ENCODE measurements at regions not wholly inside any gene's neighbourhood (a gene's known extent, or its start where the extent isn't known, plus 50 kb on each side); places are given as distances from the start of the nearest gene placed in this dataset.

DNA sequence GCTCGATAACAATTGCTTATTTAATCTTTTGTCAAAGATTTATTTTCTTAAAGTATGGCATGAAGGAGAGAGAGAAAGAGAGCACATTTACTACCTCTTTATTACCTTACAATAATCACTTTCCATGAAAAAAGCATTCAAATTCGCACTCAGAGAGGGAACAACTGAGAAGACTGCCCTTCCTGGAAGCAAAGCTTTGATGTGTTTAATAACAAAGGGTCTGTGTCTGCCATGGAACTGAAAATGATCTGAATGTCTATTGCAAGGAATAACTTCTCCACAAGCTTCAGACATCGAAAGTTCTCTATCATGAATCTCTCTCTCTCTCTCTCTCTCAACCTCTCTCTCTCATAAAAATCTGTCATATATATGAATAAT, 308.9 kb downstream of the HDGFL1 start:
- H3K36me3 ChIP-seq (replicated peaks): no peaks in the 10 kb centered on the region
- DNase-seq: no peak
- in situ Hi-C loops (cut with HindIII; ENCODE audit: low pct_ligation_motif_present, low sequenced_read_pairs): no loop called here

DNA sequence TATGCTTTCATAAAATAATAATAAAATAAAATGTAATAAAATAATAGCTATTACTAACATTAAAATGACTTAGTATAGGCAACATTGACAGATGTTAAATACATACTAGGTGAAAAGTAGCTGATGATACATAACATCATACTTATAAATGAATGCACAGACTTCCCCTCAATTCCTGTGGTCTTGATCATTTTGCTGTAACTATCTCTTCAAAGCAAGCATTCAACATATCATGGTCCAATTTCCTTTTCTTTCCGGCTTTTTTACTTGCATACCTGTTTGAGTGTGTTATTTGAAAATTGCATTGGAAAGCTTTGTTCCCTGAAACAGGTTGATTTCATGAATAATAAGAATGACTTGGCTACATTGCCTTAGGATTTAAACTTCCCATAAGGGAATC, 309.3 kb downstream of the HDGFL1 start:
- Histone ChIP-seq H3K27ac (peak overlapping the region; percentile 85), H3K27me3 (replicated peaks) (no peaks in the 10 kb centered on the region), H3K4me3 (ENCODE audit: low read depth, low read length) (no peak overlapping the region), H3K36me3 (replicated peaks) (no peaks in the 10 kb centered on the region)
- TF ChIP-seq, protein P1, sequence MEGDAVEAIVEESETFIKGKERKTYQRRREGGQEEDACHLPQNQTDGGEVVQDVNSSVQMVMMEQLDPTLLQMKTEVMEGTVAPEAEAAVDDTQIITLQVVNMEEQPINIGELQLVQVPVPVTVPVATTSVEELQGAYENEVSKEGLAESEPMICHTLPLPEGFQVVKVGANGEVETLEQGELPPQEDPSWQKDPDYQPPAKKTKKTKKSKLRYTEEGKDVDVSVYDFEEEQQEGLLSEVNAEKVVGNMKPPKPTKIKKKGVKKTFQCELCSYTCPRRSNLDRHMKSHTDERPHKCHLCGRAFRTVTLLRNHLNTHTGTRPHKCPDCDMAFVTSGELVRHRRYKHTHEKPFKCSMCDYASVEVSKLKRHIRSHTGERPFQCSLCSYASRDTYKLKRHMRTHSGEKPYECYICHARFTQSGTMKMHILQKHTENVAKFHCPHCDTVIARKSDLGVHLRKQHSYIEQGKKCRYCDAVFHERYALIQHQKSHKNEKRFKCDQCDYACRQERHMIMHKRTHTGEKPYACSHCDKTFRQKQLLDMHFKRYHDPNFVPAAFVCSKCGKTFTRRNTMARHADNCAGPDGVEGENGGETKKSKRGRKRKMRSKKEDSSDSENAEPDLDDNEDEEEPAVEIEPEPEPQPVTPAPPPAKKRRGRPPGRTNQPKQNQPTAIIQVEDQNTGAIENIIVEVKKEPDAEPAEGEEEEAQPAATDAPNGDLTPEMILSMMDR (IDR thresholded peaks at IDR 0.05; ENCODE audit: low read depth, low read length, missing control alignments): no peak
- in situ Hi-C loops (cut with HindIII; ENCODE audit: low pct_ligation_motif_present, low sequenced_read_pairs): no loop called here
- no peak for DNase-seq

More for the DNA sequence above, 308.9 kb downstream of the HDGFL1 start:
- peak overlapping the region; percentile 85 for H3K27ac ChIP-seq
- no peak overlapping the region for H3K4me3 ChIP-seq (ENCODE audit: low read depth, low read length)
- TF ChIP-seq, protein P1 (IDR thresholded peaks at IDR 0.05; ENCODE audit: low read depth, low read length, missing control alignments): no peak
- H3K27me3 ChIP-seq (replicated peaks): no peaks in the 10 kb centered on the region

DNA sequence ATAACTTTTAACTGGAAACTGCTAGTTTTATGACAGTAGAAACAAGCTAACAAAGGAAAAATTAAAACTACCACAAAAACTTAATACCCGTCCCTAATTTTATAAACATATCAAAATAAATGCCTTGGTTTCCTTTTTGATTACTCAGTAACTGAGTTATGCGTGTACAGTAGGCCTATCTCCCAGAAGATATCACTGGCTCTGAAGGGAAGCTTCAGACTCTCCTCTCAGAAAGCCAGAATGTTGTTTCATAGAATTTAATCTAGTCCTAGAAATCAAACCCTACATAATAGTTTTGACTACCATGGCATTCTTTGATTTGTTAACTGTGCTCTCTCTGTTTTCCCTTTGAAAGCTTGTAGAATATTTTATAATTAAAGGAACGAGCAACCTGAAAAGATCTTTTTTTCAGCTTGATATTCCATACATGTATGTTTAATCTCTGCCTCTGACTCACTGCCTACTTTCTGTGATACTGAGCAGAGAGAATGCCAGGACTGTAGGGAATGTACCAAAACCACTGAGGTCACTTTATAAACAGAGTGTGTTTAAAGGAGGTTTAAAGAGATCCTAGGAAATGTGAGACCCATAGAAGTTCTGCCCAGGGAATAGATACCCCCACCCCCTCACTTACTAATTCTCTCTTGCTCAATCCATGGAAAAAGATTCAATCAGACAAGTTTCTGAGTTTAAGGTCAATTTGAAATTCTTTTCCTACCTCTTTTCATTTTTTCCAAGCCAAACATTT, 311.5 kb downstream of the HDGFL1 start:
- Histone ChIP-seq H3K27ac (peak overlapping the region; percentile 83), H3K4me3 (ENCODE audit: low read depth, low read length) (no peak overlapping the region), H3K36me3 (replicated peaks) (no peaks in the 10 kb centered on the region), H3K27me3 (replicated peaks) (no peaks in the 10 kb centered on the region)
- in situ Hi-C loops (cut with HindIII; ENCODE audit: low pct_ligation_motif_present, low sequenced_read_pairs): no loop called here
- peak; percentile 94 for DNase-seq
- TF ChIP-seq, protein P1 (IDR thresholded peaks at IDR 0.05; ENCODE audit: low read depth, low read length, missing control alignments): no peak

DNA sequence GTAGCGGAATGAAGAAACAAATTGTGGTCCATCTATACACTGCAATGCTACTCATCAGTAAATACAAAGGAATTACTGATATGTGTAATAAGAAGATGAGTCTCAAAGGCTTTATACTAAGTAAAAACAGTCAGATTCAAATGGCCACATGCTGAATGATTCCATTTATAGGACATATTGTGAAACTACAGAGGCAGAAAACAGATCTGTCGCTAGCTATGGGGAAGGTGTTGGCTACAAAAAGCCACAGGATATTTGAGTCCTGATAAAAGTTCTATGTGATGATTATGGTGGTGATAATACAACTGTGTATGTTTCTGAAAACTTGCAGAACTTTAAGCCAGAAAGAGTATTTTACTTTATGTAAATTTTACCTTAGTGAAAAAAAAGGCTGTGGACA, 313.2 kb downstream of the HDGFL1 start:
- Histone ChIP-seq H3K36me3 (replicated peaks) (no peaks in the 10 kb centered on the region), H3K27me3 (replicated peaks) (no peaks in the 10 kb centered on the region), H3K4me3 (ENCODE audit: low read depth, low read length) (no peak overlapping the region), H3K27ac (no peak overlapping the region)
- no peak for DNase-seq
- TF ChIP-seq, protein P1 (IDR thresholded peaks at IDR 0.05; ENCODE audit: low read depth, low read length, missing control alignments): no peak
- in situ Hi-C loops (cut with HindIII; ENCODE audit: low pct_ligation_motif_present, low sequenced_read_pairs): no loop called here

DNA sequence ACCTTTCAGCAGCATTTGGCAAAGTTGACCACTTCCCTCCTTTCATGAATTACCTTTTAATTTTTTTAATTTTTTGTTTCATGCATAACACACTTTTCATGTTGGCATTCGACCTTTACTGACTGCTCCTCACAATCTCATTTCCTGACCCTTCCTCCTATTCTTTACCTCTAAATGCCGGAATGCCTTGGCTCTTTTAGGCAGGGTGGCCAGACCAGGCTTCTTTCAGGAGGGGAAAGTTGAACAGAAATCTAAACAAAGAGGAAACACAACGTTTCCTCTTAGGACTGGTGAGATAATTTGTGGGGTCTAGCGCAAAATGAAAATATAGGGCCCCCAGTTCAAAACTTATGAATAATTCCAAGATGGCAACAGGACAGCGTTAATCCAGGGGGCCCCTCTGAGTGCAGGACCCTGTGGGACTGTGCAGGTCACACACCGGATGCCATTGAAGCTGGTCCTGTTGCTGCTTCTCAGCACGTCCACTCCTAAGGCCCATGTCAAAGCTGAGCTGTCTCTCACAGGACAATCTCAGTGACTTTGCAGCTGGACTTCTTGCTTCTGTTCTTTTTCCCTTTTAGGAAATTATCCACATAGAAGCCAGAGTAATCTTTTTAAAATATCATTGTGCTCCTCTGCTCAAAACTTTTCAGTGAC, 313.8 kb downstream of the HDGFL1 start:
- TF ChIP-seq, protein P1 (IDR thresholded peaks at IDR 0.05; ENCODE audit: low read depth, low read length, missing control alignments): no peak
- Histone ChIP-seq H3K27me3 (replicated peaks) (no peaks in the 10 kb centered on the region), H3K27ac (no peak overlapping the region), H3K4me3 (ENCODE audit: low read depth, low read length) (no peak overlapping the region), H3K36me3 (replicated peaks) (no peaks in the 10 kb centered on the region)
- in situ Hi-C loops (cut with HindIII; ENCODE audit: low pct_ligation_motif_present, low sequenced_read_pairs): no loop called here
- DNase-seq: no peak
